Large intestine (tissue), 3 donors: ENCODE measurements at regions not wholly inside any gene's neighbourhood (a gene's known extent, or its start where the extent isn't known, plus 50 kb on each side); places are given as distances from the start of the nearest gene placed in this dataset.

Source experiments
- DNase-seq, 2 donors: peaks; one replicate each; pipeline versions ENCODE4 v3.0.0 to v3.0.0-alpha.2; 2013
- H3K27ac ChIP-seq: one replicate; pipeline ENCODE4 v1.5.1; 2013; ENCODE audit warnings: low read length
- H3K27me3 ChIP-seq: 2 replicates; pipeline ENCODE4 v1.6.1; 2013; ENCODE audit warnings: low read length; ENCODE audit not compliant: control insufficient read depth, insufficient read depth
- H3K36me3 ChIP-seq: 2 replicates; pipeline ENCODE4 v1.6.1; 2013; ENCODE audit warnings: low read length; ENCODE audit not compliant: control insufficient read depth, insufficient read depth
- H3K4me1 ChIP-seq: one replicate; pipeline ENCODE4 v1.6.1; 2013; ENCODE audit warnings: low read length; ENCODE audit not compliant: control insufficient read depth, insufficient read depth
- H3K4me3 ChIP-seq: one replicate; pipeline ENCODE4 v1.5.1; 2013; ENCODE audit warnings: low read length
- H3K9me3 ChIP-seq: one replicate; pipeline ENCODE4 v1.6.1; 2013; ENCODE audit warnings: mild to moderate bottlenecking, low read depth, low read length, moderate library complexity; ENCODE audit not compliant: control insufficient read depth
- WGBS: methylation state at CpG from one replicate; pipeline ENCODE4 v1.1.5; 2013; ENCODE audit warnings: low lambda C conversion rate; ENCODE audit not compliant: insufficient coverage; 5-methylcytosine and 5-hydroxymethylcytosine counted together

DNA sequence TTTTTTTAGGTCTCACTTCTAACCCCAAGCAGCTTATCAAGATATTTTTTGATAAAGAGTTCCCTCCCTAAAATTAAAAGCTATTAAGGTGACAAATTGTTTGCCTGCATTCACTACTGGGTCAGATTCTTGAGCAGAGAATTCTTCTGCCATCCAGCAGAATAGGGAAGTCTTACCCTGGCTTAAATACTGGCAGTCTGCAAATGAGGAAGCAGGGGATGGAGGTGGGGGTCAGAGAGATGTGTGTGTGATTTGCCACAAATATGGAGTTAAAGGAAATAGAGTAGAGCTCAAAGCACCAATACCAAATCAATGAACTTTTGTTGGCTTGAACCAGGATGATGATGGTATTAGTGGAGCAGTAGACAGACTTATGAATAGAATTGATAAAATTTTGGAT is 122.2 kb downstream of the ANXA5 start:
- H3K27ac ChIP-seq = no peak overlapping the region
- no peaks in the 10 kb centered on the region for H3K27me3 ChIP-seq
- no peaks in the 10 kb centered on the region for H3K36me3 ChIP-seq
- no peaks in the 10 kb centered on the region for H3K4me1 ChIP-seq
- H3K4me3 ChIP-seq = no peak overlapping the region
- DNase-seq = no peak
- no peaks in the 10 kb centered on the region for H3K9me3 ChIP-seq

DNA sequence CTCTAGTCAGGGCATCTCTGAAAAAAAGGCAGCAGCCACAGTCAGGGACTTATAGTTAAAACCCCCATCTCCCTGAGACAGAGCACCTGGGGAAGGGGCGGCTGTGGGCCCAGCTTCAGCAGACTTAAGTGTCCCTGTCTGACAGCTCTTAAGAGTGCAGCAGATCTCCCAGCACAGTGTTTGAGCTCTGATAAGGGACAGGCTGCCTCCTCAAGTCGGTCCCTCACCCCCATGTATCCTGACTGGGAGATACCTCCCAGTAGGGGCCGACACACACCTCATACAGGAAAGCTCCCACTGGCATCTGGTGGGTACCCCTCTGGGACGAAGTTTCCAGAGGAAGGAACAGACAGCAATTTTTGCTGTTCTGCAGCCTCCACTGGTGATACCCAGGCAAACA is 129.0 kb downstream of the ANXA5 start:
- Histone ChIP-seq H3K4me1 (no peaks in the 10 kb centered on the region), H3K4me3 (no peak overlapping the region), H3K36me3 (no peaks in the 10 kb centered on the region), H3K27ac (no peak overlapping the region), H3K9me3 (no peaks in the 10 kb centered on the region), H3K27me3 (no peaks in the 10 kb centered on the region)
- WGBS = no CpG with 5 or more reads among the region's 4 CpGs
- no peak for DNase-seq

DNA sequence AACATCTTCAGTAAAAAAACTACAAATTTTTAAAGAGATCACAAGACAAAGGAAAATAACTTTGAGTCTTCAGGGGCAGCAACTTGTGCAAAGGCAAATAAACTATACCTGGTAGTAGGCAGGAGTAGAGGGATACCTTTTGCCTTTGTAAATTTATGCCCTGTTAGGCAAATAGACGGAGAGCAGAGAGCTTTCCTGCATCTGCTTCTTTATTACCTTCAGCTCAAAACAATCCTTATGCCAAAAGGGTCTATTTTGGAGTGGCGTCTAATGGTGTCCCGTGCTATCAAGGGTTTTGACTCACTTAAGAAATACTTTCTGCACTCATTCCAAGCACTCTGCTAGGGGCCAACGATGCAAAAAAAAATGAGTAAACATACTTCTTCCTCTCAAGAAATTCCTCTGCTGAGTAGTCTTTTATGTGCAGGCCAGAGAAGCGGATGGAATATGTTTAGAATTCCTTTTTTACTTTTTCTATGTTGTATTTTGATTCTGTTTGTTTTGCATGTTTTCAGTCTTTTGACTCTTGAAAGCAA is 131.9 kb downstream of the ANXA5 start:
- H3K27ac ChIP-seq = no peak overlapping the region
- no peak for DNase-seq
- WGBS = 20% methylated on average over 1 of the region's 5 CpGs
- H3K36me3 ChIP-seq = no peaks in the 10 kb centered on the region
- H3K4me3 ChIP-seq = no peak overlapping the region
- no peaks in the 10 kb centered on the region for H3K4me1 ChIP-seq
- H3K27me3 ChIP-seq = no peaks in the 10 kb centered on the region
- no peaks in the 10 kb centered on the region for H3K9me3 ChIP-seq

DNA sequence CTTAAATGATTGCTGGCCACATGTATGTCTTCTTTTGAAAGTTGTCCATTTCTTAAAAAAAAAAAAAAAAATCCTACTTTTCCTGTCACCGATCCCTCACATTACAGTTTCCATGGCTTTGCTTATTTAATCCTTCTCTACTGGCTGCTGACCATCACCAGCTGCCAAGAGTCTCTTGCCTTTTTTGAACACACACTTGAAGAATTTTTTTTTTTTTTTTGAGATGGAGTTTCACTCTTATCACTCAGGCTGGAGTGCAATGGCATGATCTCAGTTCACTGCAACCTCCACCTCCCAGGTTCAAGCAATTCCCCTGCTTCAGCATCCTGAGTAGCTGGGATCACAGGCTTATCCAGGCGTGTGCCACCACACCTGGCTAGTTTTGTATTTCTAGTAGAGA is 134.0 kb downstream of the ANXA5 start:
- Histone ChIP-seq H3K27me3 (no peaks in the 10 kb centered on the region), H3K4me1 (no peaks in the 10 kb centered on the region), H3K9me3 (no peaks in the 10 kb centered on the region), H3K36me3 (no peaks in the 10 kb centered on the region), H3K27ac (no peak overlapping the region), H3K4me3 (no peak overlapping the region)
- WGBS = 100% methylated on average over 1 of the region's 2 CpGs
- DNase-seq = no peak

DNA sequence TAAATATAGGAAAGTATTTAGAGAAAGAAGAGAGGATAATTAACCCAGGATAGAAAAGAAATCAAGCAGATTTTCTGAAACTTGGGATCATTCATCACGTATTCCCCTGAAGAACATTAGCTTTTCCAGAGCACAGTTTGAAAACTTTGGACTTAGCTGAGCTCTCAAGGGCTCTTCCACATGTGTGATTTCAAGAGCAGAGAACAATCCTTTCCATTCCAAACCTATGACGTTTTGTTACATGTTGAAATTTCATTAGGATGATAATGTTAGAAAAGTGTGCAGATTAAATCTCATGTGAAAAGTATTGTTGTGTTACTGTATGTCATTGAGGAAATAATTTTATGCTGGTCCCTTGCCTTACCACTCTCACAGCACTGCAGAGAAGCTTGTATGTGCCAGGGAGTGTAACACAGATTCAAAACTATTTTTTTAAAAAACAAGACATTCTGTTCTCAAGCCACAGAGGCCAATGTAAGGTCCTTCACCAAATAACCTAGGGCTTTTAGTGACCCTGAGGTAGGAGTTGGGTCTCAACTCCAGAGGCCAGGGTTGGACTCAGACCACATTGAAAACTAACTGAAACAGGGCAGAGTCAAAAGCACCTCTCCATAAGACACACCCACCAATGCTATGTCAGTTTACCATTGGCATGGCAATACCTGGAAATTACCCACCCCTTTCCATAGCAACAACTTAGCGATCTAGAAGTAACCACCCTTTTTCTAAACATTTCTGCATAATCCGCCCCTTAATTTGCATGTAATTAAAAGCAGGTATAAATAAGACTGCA is 141.3 kb downstream of the ANXA5 start:
- Histone ChIP-seq H3K27me3 (no peaks in the 10 kb centered on the region), H3K36me3 (no peaks in the 10 kb centered on the region), H3K9me3 (no peaks in the 10 kb centered on the region), H3K4me1 (no peaks in the 10 kb centered on the region), H3K27ac (no peak overlapping the region), H3K4me3 (no peak overlapping the region)
- no CpG with 5 or more reads among the region's 4 CpGs for WGBS
- no peak for DNase-seq

DNA sequence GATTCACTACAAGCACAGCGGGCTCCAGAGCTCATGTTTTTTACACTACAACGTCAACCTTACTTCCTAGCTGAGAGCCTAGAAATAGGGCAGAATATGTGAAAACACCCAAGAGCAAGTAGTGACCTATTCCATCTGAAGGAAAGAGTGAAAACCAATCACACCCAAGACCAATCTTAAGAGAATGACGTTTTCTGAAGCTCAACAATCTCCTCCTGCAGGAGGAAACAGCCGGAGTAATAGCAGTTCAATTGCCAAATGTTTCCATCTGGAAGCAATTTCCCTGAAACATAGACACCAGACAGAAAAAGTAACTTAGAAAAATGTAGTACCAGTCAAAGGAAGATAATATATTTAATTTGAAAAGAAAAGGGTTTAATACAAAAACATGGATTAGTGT is 142.4 kb downstream of the ANXA5 start:
- no peak for DNase-seq
- Histone ChIP-seq H3K36me3 (no peaks in the 10 kb centered on the region), H3K27me3 (no peaks in the 10 kb centered on the region), H3K4me1 (no peaks in the 10 kb centered on the region), H3K27ac (no peak overlapping the region), H3K9me3 (no peaks in the 10 kb centered on the region), H3K4me3 (no peak overlapping the region)
- WGBS = no CpG with 5 or more reads among the region's 4 CpGs

DNA sequence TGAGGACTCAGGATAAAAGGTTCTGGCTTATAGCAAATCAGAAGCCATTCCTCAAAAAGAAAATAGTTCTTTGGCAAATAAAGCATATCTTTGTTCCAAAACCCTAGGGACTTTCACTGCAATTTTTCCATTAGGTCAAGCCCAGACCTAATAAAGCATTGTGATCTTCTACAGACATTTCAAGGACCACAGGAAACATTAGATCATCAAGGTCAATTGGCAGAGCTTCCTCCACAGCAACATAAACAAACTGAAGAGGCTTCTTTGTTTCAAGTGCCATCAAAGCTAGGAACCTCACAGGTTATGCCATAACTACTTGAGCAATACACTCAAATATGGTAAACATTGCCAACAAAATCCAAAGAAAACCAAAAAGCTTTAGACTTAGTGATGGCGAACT is 144.9 kb downstream of the ANXA5 start:
- WGBS = no CpG with 5 or more reads among the region's 1 CpG
- Histone ChIP-seq H3K4me1 (no peaks in the 10 kb centered on the region), H3K9me3 (no peaks in the 10 kb centered on the region), H3K27me3 (no peaks in the 10 kb centered on the region), H3K4me3 (no peak overlapping the region), H3K36me3 (no peaks in the 10 kb centered on the region), H3K27ac (no peak overlapping the region)
- DNase-seq = no peak

DNA sequence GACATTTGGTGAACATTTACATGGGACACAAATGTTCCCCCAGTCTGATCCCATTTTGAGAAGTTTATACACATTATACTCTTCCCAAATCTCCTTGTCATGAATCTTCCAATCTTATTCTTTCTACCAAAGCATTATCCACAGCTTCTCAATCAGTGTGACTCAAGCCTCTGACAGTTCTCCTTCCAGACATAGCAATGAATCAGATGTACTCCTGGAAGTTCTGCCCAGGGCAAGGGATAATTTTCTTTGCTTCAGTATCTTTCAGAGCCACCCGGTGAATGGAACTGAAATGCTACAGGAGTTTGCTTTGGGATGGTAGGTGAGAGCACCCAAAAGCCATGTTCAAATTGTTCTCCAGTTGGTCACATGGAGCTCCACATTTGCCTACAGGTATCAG is 145.5 kb downstream of the ANXA5 start:
- Histone ChIP-seq H3K4me1 (no peaks in the 10 kb centered on the region), H3K9me3 (no peaks in the 10 kb centered on the region), H3K4me3 (no peak overlapping the region), H3K27ac (no peak overlapping the region), H3K27me3 (no peaks in the 10 kb centered on the region), H3K36me3 (no peaks in the 10 kb centered on the region)
- no peak for DNase-seq
- WGBS = no CpG with 5 or more reads among the region's 1 CpG

DNA sequence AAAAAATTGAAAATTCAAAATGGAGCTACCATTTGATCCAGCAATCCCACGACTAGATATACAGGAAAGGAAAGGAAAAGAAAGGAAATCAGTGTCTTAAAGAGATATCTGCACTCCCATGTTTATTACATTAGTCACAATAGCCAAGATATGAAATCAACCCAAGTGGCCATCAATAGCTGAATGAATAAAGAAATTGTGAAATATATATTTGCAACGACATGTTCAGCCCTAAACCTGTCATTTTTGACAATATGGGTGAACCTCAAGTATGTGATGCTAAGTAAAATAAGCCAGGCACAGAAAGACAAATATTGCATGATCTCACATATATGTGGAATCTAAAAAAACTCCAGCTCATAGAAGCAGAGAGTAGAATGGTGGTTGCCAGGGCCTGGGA is 155.1 kb downstream of the ANXA5 start:
- H3K4me3 ChIP-seq = no peak overlapping the region
- H3K4me1 ChIP-seq = no peaks in the 10 kb centered on the region
- H3K27me3 ChIP-seq = no peaks in the 10 kb centered on the region
- no peak for DNase-seq
- no peaks in the 10 kb centered on the region for H3K36me3 ChIP-seq
- H3K9me3 ChIP-seq = no peaks in the 10 kb centered on the region
- H3K27ac ChIP-seq = no peak overlapping the region
- 55% methylated on average over 1 of the region's 2 CpGs for WGBS

DNA sequence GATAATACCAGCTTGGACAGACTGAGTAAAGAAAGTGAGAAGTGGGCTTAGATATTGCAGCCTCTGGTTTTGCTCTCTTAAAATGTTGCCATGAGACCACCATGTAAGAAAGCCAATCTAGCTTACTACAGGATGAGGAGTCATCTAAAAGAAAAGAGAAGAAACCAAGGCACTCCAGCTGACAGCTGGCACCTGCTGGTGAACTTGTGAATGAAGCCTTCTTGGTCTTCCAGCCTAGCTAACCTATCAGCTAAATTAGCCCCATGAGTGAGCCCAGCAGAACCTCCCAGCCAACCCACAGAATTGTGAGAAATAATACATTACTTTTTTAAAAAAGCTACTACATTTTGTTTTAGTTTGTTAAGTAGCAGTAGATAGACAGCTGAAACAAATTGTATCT is 154.5 kb upstream of the QRFPR start:
- no peak for DNase-seq
- no peaks in the 10 kb centered on the region for H3K9me3 ChIP-seq
- H3K27me3 ChIP-seq = no peaks in the 10 kb centered on the region
- no peaks in the 10 kb centered on the region for H3K4me1 ChIP-seq
- no peak overlapping the region for H3K27ac ChIP-seq
- no peaks in the 10 kb centered on the region for H3K36me3 ChIP-seq
- H3K4me3 ChIP-seq = no peak overlapping the region

DNA sequence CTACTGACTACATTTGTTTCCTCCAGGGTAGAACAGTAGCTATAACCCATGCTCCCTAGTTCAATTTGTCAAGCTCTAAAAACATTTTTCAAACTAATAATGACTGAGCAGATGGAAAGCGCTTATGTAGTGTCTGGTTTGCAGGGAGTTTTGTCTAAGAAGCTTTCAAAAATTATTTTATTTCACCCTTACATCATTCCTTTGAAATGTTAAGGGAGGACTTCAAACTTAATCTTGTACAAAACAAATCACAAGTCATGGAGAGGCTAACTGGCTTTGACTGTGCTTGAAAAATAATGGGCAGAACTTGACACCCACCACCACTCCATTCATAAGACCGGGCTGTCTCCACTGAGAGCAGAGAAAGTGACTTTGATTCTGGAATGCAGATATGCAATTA is 153.4 kb upstream of the QRFPR start:
- no peak overlapping the region for H3K4me3 ChIP-seq
- no peaks in the 10 kb centered on the region for H3K9me3 ChIP-seq
- no peaks in the 10 kb centered on the region for H3K36me3 ChIP-seq
- no peaks in the 10 kb centered on the region for H3K27me3 ChIP-seq
- WGBS = no CpG with 5 or more reads among the region's 2 CpGs
- H3K4me1 ChIP-seq = no peaks in the 10 kb centered on the region
- no peak overlapping the region for H3K27ac ChIP-seq
- DNase-seq = no peak
